K562 (cell line): ENCODE measurements at regions not wholly inside any gene's neighbourhood (a gene's known extent, or its start where the extent isn't known, plus 50 kb on each side); places are given as distances from the start of the nearest gene placed in this dataset.

Experiments used
- ATAC-seq: fragments of 200-7000 bp; cut with Tn5 transposase; 3 replicates; pipeline ENCODE4 v1.9.1; 2020; ENCODE audit warnings: moderate library complexity
- BruUV-seq: library from RNA; stranded (reverse); fragments of 400-500 nt; replicated peaks from 2 replicates; lab custom pipeline; 2021; lab: Mats Ljungman, UMichigan
- CTCF ChIA-PET: fragments of 300-600 bp; formaldehyde crosslinking; extraction: SDS; loops from one replicate; lab custom pipeline; 2021; ENCODE audit warnings: low intra/inter-chr PET ratio; lab: Yijun Ruan, JAX
- POLR2A ChIA-PET: fragments of 300-600, 350-650 bp; sonication (Branson Sonifier 250); formaldehyde crosslinking; extraction: SDS; loops from one replicate; lab custom pipeline; 2021; ENCODE audit warnings: antibody characterized with exemption, inconsistent platforms; lab: Yijun Ruan, JAX
- DNase-seq, 4 experiments: peaks; one replicate each; pipeline versions ENCODE4 v3.0.0 to v3.0.0-alpha.2; 2011 to 2018; ENCODE audit warnings: low spot score in 3 of 4, mixed read lengths in 3 of 4; ENCODE audit errors: extremely low read depth in 1 of 4
- FAIRE-seq: peaks from 2 replicates; lab custom pipeline; 2011; peaks lifted over from hg19 to GRCh38; lab: Jason Lieb, UNC
- H2AFZ ChIP-seq: 2 replicates; pipeline ENCODE4 v1.6.0; 2011; ENCODE audit warnings: low read depth, low read length, control low read depth, inconsistent platforms
- H3K27ac ChIP-seq: fragments of 200-600 bp; 3 replicates; pipeline ENCODE4 v1.8.0; 2011; ENCODE audit warnings: low read depth, mild to moderate bottlenecking, control low read depth, inconsistent platforms, low read length, moderate library complexity, mixed read lengths; ENCODE audit errors: extremely low read depth
- H3K27me3 ChIP-seq, 2 experiments: fragments of 300-600 bp in 1 of 2; 2 replicates in 1 of 2; 3 replicates in 1 of 2; pipeline versions ENCODE4 v1.6.0 to v1.8.0; 2011; ENCODE audit warnings: inconsistent platforms in 2 of 2, low read length in 2 of 2, mild to moderate bottlenecking in 1 of 2, mixed read lengths in 1 of 2, moderate library complexity in 1 of 2; ENCODE audit not compliant: control insufficient read depth in 2 of 2, insufficient read depth in 2 of 2
- H3K36me3 ChIP-seq: fragments of 300-600 bp; 3 replicates; pipeline ENCODE4 v1.8.0; 2011; ENCODE audit warnings: mild to moderate bottlenecking, low read length, inconsistent platforms; ENCODE audit not compliant: control insufficient read depth, insufficient read depth
- H3K4me1 ChIP-seq, 2 experiments: fragments of 200-600 bp in 1 of 2; replicated peaks in 1 of 2; 2 replicates in 1 of 2; 3 replicates in 1 of 2; pipeline versions ENCODE4 v1.5.1 to v1.8.0; 2011; ENCODE audit warnings: inconsistent platforms in 2 of 2, low read length in 2 of 2, mild to moderate bottlenecking in 1 of 2, mixed read lengths in 1 of 2, moderate library complexity in 1 of 2; ENCODE audit not compliant: control insufficient read depth in 2 of 2, insufficient read depth in 2 of 2
- H3K4me2 ChIP-seq: 2 replicates; pipeline ENCODE4 v1.6.1; 2011; ENCODE audit warnings: low read length, control low read depth, inconsistent platforms, mixed read lengths; ENCODE audit not compliant: insufficient read depth
- H3K4me3 ChIP-seq: fragments of 200-600 bp; sonication (generic), shearing (Covaris generic); 2 replicates; pipeline ENCODE4 v1.5.1; 2016; ENCODE audit warnings: control low read depth, inconsistent platforms
- H3K79me2 ChIP-seq: fragments of 200-600 bp; 3 replicates; pipeline ENCODE4 v1.8.0; 2011; ENCODE audit warnings: low read length, inconsistent platforms; ENCODE audit not compliant: control insufficient read depth, insufficient read depth
- H3K9ac ChIP-seq, 2 experiments: 2 replicates each; pipeline versions ENCODE4 v1.6.0 to v1.6.1; 2011; ENCODE audit warnings: low read depth in 2 of 2, low read length in 2 of 2, control low read depth in 1 of 2, inconsistent platforms in 1 of 2, mild to moderate bottlenecking in 1 of 2, mixed read lengths in 1 of 2; ENCODE audit not compliant: insufficient read depth in 1 of 2
- H3K9me1 ChIP-seq: one replicate; pipeline ENCODE4 v1.6.0; 2011; ENCODE audit warnings: inconsistent platforms, mild to moderate bottlenecking, low read length, moderate library complexity; ENCODE audit not compliant: control insufficient read depth, insufficient read depth
- H3K9me3 ChIP-seq: replicated peaks from 2 replicates; pipeline ENCODE4 v1.5.1; 2011; ENCODE audit warnings: low read depth, low read length, inconsistent platforms; ENCODE audit not compliant: control insufficient read depth, insufficient read depth
- H4K20me1 ChIP-seq: replicated peaks from 2 replicates; pipeline ENCODE4 v1.6.1; 2011; ENCODE audit warnings: low read length, inconsistent platforms, mixed read lengths; ENCODE audit not compliant: control insufficient read depth, insufficient read depth
- CHAMP1 ChIP-seq: fragments of 450-650 bp; IDR thresholded peaks from 2 replicates; pipeline ENCODE4 v1.6.1; 2016; ENCODE audit warnings: mild to moderate bottlenecking
- CTCFL ChIP-seq: IDR thresholded peaks from 2 replicates; pipeline ENCODE4 v1.6.1; 2011; ENCODE audit warnings: borderline replicate concordance, low read depth, mild to moderate bottlenecking, moderate library complexity, low read length; ENCODE audit not compliant: insufficient read depth, poor library complexity, severe bottlenecking
- EHMT2 ChIP-seq: fragments of 450-650 bp; IDR thresholded peaks from 2 replicates; pipeline ENCODE4 v1.6.1; 2018; ENCODE audit warnings: antibody characterized with exemption
- MAZ ChIP-seq, 2 experiments: fragments of 450-650 bp in 1 of 2; sonication (generic) in 1 of 2; formaldehyde crosslinking; IDR thresholded peaks in 1 of 2; conservative IDR thresholded peaks in 1 of 2; 2 replicates each; pipeline versions ENCODE4 v1.4.0 to v1.5.0; 2020; ENCODE audit warnings: mild to moderate bottlenecking in 1 of 2, missing genetic modification reagents in 1 of 2
- MCM7 ChIP-seq, 2 experiments: fragments of 450-650 bp; IDR thresholded peaks; 2 replicates each; pipeline ENCODE4 v1.6.1; 2016 to 2018
- POLR3A ChIP-seq: IDR thresholded peaks from 2 replicates; pipeline ENCODE4 v1.6.1; 2011; ENCODE audit warnings: borderline replicate concordance, mild to moderate bottlenecking, moderate library complexity; ENCODE audit not compliant: insufficient read length, insufficient read depth; ENCODE audit errors: extremely low read depth
- RBM14 ChIP-seq: fragments of 200-400 bp; formaldehyde crosslinking; IDR thresholded peaks from 2 replicates; pipeline ENCODE4 v1.6.1; 2018; ENCODE audit warnings: low read depth, mild to moderate bottlenecking, low read length, moderate library complexity, borderline replicate concordance; ENCODE audit not compliant: insufficient read depth
- ZNF445 ChIP-seq: fragments of 250-450 bp; sonication (Bioruptor Pico); IDR thresholded peaks from 2 replicates; pipeline ENCODE4 v1.4.0; 2020; ENCODE audit warnings: low read depth, mild to moderate bottlenecking, moderate library complexity
- WGBS: fragments of 100-300 bp; shearing (Covaris generic); methylation state at CpG from one replicate; pipeline ENCODE4 v1.1.6; 2016; ENCODE audit warnings: low coverage, mixed read lengths; ENCODE audit not compliant: insufficient coverage; ENCODE audit errors: missing lambda C conversion rate; 5-methylcytosine and 5-hydroxymethylcytosine counted together
- in situ Hi-C: fragments of 300-500 bp; cut with MboI; formaldehyde crosslinking; loops from 4 replicates; pipeline ENCODE4 v1.15.0; 2018; ENCODE audit warnings: inconsistent platforms, mixed read lengths
- intact Hi-C: fragments of 100-400 bp; cut with micrococcal nuclease; formaldehyde crosslinking; loops from 2 replicates; pipeline ENCODE4 v1.14.2; 2022
- TF ChIP-seq, protein P1 (sequence below): fragments of 450-650 bp; IDR thresholded peaks from 2 replicates; pipeline ENCODE4 v1.6.1; 2018; ENCODE audit not compliant: partially characterized antibody
- TF ChIP-seq, protein P2 (sequence below): sonication (generic); formaldehyde crosslinking; IDR thresholded peaks from 2 replicates; pipeline ENCODE4 v1.8.1; 2023; ENCODE audit warnings: mild to moderate bottlenecking, missing genetic modification reagents

DNA sequence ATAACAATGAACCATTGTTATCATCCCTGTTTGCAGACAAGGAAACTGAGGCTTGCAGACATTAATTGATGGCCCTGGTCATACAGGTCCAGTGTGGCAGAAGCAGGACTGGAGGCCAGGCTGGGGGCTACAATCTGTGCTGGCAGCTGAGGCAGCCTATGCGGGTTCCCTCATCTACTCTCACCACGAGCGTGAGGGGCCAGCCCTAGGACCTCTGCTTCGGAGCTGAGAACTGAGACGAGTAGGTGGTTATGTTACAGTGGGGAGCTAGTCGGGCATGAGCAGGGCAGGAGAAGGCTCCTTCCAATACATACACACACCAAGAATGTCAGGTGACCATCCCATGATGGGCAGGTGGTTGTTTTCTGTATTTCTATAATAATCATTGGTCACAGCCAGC lies 82.2 kb upstream of the ASB18 start:
- no peaks in the 10 kb centered on the region for H3K9me1 ChIP-seq
- H3K9ac ChIP-seq: no peak overlapping the region
- H3K36me3 ChIP-seq: no peaks in the 10 kb centered on the region
- no peak overlapping the region for H3K4me3 ChIP-seq
- H4K20me1 ChIP-seq: no peaks in the 10 kb centered on the region
- ATAC-seq: no peak
- no peak overlapping the region for H2AFZ ChIP-seq
- TF ChIP-seq, protein P1, sequence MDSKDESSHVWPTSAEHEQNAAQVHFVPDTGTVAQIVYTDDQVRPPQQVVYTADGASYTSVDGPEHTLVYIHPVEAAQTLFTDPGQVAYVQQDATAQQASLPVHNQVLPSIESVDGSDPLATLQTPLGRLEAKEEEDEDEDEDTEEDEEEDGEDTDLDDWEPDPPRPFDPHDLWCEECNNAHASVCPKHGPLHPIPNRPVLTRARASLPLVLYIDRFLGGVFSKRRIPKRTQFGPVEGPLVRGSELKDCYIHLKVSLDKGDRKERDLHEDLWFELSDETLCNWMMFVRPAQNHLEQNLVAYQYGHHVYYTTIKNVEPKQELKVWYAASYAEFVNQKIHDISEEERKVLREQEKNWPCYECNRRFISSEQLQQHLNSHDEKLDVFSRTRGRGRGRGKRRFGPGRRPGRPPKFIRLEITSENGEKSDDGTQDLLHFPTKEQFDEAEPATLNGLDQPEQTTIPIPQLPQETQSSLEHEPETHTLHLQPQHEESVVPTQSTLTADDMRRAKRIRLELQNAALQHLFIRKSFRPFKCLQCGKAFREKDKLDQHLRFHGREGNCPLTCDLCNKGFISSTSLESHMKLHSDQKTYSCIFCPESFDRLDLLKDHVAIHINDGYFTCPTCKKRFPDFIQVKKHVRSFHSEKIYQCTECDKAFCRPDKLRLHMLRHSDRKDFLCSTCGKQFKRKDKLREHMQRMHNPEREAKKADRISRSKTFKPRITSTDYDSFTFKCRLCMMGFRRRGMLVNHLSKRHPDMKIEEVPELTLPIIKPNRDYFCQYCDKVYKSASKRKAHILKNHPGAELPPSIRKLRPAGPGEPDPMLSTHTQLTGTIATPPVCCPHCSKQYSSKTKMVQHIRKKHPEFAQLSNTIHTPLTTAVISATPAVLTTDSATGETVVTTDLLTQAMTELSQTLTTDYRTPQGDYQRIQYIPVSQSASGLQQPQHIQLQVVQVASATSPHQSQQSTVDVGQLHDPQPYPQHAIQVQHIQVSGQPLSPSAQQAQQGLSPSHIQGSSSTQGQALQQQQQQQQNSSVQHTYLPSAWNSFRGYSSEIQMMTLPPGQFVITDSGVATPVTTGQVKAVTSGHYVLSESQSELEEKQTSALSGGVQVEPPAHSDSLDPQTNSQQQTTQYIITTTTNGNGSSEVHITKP: no peak
- no peak for TF ChIP-seq ZNF445
- TF ChIP-seq EHMT2: no peak
- TF ChIP-seq MCM7 (IDR thresholded peaks at IDR 0.05): no peak
- no peak for TF ChIP-seq CTCFL
- no peak for TF ChIP-seq RBM14
- TF ChIP-seq MAZ (CRISPR knock-in tag; conservative IDR thresholded peaks at IDR 0.05 in 1 of 2, IDR thresholded peaks at IDR 0.05 in 1 of 2): no peak
- TF ChIP-seq POLR3A: no peak
- TF ChIP-seq CHAMP1: no peak
- TF ChIP-seq, protein P2, sequence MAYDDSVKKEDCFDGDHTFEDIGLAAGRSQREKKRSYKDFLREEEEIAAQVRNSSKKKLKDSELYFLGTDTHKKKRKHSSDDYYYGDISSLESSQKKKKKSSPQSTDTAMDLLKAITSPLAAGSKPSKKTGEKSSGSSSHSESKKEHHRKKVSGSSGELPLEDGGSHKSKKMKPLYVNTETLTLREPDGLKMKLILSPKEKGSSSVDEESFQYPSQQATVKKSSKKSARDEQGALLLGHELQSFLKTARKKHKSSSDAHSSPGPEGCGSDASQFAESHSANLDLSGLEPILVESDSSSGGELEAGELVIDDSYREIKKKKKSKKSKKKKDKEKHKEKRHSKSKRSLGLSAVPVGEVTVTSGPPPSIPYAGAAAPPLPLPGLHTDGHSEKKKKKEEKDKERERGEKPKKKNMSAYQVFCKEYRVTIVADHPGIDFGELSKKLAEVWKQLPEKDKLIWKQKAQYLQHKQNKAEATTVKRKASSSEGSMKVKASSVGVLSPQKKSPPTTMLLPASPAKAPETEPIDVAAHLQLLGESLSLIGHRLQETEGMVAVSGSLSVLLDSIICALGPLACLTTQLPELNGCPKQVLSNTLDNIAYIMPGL: no peak
- no peak for DNase-seq
- CTCF ChIA-PET: no interaction called here
- H3K4me1 ChIP-seq: no peaks in the 10 kb centered on the region
- 0% methylated on average over 3 of the region's 6 CpGs for WGBS
- in situ Hi-C loops: loop anchor here (10.0 kb wide), 1 partner anchor 708 kb away; no protein-coding TSS in a partner anchor
- POLR2A ChIA-PET: no interaction called here
- BruUV-seq: no TSS peak
- H3K9me3 ChIP-seq: no peaks in the 10 kb centered on the region
- intact Hi-C loops: no loop called here
- H3K27me3 ChIP-seq: peaks cover 0 to 38% of the 10 kb centered on the region in 2 experiments; a peak in 2 of 5 replicates
- H3K4me2 ChIP-seq: no peak overlapping the region
- H3K79me2 ChIP-seq: no peaks in the 10 kb centered on the region
- no peak overlapping the region for H3K27ac ChIP-seq
- FAIRE-seq: no peak
